Caco-2 (cell line): ENCODE measurements at regions not wholly inside any gene's neighbourhood (a gene's known extent, or its start where the extent isn't known, plus 50 kb on each side); places are given as distances from the start of the nearest gene placed in this dataset.

Experiments
- BruUV-seq: library from RNA; stranded (reverse); fragments of 400-500 nt; replicated peaks from 2 replicates; lab custom pipeline; 2021; lab: Mats Ljungman, UMichigan
- CTCF ChIA-PET: fragments of 300-600 bp; sonication (Branson Sonifier 250); formaldehyde crosslinking; loops from one replicate; lab custom pipeline; 2022; ENCODE audit warnings: antibody characterized with exemption; lab: Charles Lee
- POLR2A ChIA-PET: fragments of 300-600 bp; sonication (Branson Sonifier 250); formaldehyde crosslinking; loops from one replicate; lab custom pipeline; 2022; ENCODE audit warnings: antibody characterized with exemption; lab: Charles Lee
- DNase-seq, 2 experiments: peaks; one replicate each; pipeline versions ENCODE4 v3.0.0 to v3.0.0-alpha.2; 2020 to 2022
- H3K27me3 ChIP-seq: replicated peaks from 2 replicates; pipeline ENCODE4 v1.6.0; 2011; ENCODE audit warnings: low read length; ENCODE audit not compliant: control insufficient read depth, insufficient read depth
- H3K36me3 ChIP-seq: 2 replicates; pipeline ENCODE4 v1.5.1; 2011; ENCODE audit warnings: low read length; ENCODE audit not compliant: control insufficient read depth, insufficient read depth
- H3K4me1 ChIP-seq: fragments of 250-450 bp; sonication (Bioruptor Pico); 2 replicates; pipeline ENCODE4 v1.5.1; 2020; ENCODE audit warnings: mild to moderate bottlenecking
- H3K4me3 ChIP-seq: 2 replicates; pipeline ENCODE4 v1.5.1; 2011; ENCODE audit warnings: low read depth, mild to moderate bottlenecking, control low read depth, low read length
- H3K9me3 ChIP-seq: fragments of 250-450 bp; sonication (Bioruptor Pico); 2 replicates; pipeline ENCODE4 v1.5.1; 2020; ENCODE audit warnings: mild to moderate bottlenecking, moderate library complexity
- H3K27ac Mint-ChIP-seq: one replicate; pipeline ENCODE4 v1.8.0; 2022; ENCODE audit warnings: mixed read lengths; ENCODE audit not compliant: unreplicated experiment
- H3K27me3 Mint-ChIP-seq: one replicate; pipeline ENCODE4 v1.8.0; 2022; ENCODE audit warnings: mixed read lengths; ENCODE audit not compliant: insufficient read depth, unreplicated experiment
- H3K36me3 Mint-ChIP-seq: one replicate; pipeline ENCODE4 v1.8.0; 2022; ENCODE audit warnings: mild to moderate bottlenecking, mixed read lengths; ENCODE audit not compliant: insufficient read depth, unreplicated experiment
- H3K4me1 Mint-ChIP-seq: one replicate; pipeline ENCODE4 v1.8.0; 2022; ENCODE audit warnings: low read depth, mixed read lengths; ENCODE audit not compliant: unreplicated experiment
- H3K4me3 Mint-ChIP-seq: one replicate; pipeline ENCODE4 v1.8.0; 2022; ENCODE audit warnings: mild to moderate bottlenecking, moderate library complexity, mixed read lengths; ENCODE audit not compliant: unreplicated experiment
- H3K9me3 Mint-ChIP-seq: one replicate; pipeline ENCODE4 v1.8.0; 2022; ENCODE audit warnings: mixed read lengths; ENCODE audit not compliant: unreplicated experiment
- intact Hi-C: fragments of 100-400 bp; cut with micrococcal nuclease; formaldehyde crosslinking; loops from one replicate; pipeline ENCODE4 v1.10.0; 2022; ENCODE audit not compliant: unreplicated experiment
- TF ChIP-seq, protein P1 (sequence below), 2 experiments: fragments of 200-600 bp in 1 of 2; IDR thresholded peaks; 1 replicate in 1 of 2; 2 replicates in 1 of 2; pipeline versions ENCODE4 v1.5.1 to v1.8.0; 2011 to 2022; ENCODE audit warnings: antibody characterized with exemption in 1 of 2, control low read depth in 1 of 2, inconsistent platforms in 1 of 2, low read depth in 1 of 2, low read length in 1 of 2, mild to moderate bottlenecking in 1 of 2, moderate library complexity in 1 of 2; ENCODE audit not compliant: insufficient read depth in 1 of 2, severe bottlenecking in 1 of 2, unreplicated experiment in 1 of 2

- intact Hi-C loops: no loop called here
- H3K4me3 Mint-ChIP-seq: no peak overlapping the region
- TF ChIP-seq, protein P1, sequence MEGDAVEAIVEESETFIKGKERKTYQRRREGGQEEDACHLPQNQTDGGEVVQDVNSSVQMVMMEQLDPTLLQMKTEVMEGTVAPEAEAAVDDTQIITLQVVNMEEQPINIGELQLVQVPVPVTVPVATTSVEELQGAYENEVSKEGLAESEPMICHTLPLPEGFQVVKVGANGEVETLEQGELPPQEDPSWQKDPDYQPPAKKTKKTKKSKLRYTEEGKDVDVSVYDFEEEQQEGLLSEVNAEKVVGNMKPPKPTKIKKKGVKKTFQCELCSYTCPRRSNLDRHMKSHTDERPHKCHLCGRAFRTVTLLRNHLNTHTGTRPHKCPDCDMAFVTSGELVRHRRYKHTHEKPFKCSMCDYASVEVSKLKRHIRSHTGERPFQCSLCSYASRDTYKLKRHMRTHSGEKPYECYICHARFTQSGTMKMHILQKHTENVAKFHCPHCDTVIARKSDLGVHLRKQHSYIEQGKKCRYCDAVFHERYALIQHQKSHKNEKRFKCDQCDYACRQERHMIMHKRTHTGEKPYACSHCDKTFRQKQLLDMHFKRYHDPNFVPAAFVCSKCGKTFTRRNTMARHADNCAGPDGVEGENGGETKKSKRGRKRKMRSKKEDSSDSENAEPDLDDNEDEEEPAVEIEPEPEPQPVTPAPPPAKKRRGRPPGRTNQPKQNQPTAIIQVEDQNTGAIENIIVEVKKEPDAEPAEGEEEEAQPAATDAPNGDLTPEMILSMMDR (IDR thresholded peaks at IDR 0.05; ENCODE audit: insufficient read depth in 1 of 2, low read depth in 1 of 2, low read length in 1 of 2, severe bottlenecking in 1 of 2, unreplicated experiment in 1 of 2): no peak
- H3K9me3 ChIP-seq: no peaks in the 10 kb centered on the region
- no peaks in the 10 kb centered on the region for H3K36me3 Mint-ChIP-seq
- H3K27me3 ChIP-seq: no peaks in the 10 kb centered on the region
- H3K27me3 Mint-ChIP-seq: no peaks in the 10 kb centered on the region
- H3K36me3 ChIP-seq: no peaks in the 10 kb centered on the region
- POLR2A ChIA-PET: no interaction called here
- no peaks in the 10 kb centered on the region for H3K4me1 Mint-ChIP-seq
- H3K4me3 ChIP-seq: no peak overlapping the region
- peaks cover 21% of the 10 kb centered on the region for H3K9me3 Mint-ChIP-seq
- DNase-seq: no peak
- peaks cover 32% of the 10 kb centered on the region for H3K4me1 ChIP-seq
- no TSS peak for BruUV-seq
- CTCF ChIA-PET: no interaction called here
- no peak overlapping the region for H3K27ac Mint-ChIP-seq
Measured at GRCh38 chr21:35530766-35531165, 481.7 kb upstream of the RUNX1 start.

DNA sequence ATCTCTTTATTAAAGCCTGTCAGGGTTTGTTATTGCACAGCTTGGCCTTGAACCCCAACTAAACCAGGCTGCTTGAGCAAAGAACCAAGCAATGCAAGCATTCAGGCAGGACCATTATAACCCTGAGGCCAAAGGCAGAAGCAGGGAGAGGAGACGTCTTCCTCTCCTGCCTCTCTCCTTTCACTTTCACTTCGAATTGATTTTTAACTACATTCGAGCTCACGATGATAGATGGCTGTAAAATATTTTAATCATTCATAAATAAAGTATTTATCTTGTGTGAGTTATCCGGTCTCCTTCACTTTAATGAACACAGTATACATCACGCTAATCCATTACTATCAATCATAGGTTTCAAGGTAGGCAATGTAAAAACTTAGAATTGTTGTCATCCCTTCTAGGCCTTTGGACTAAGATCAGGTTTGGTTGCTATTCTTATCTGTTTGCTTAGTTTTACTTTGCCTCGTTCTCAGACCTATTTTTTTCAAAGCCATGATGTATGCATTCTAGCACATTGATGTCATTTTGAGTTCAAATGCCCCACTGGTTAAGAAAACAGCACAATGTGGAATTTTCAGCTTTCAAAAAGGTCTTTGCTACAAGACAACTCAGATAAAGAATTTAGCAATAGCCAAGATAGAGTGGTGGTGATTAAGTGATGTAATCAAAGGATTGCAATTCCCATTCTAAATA is 480.2 kb upstream of the RUNX1 start:
- H3K9me3 Mint-ChIP-seq: peaks cover 17% of the 10 kb centered on the region
- no peaks in the 10 kb centered on the region for H3K9me3 ChIP-seq
- no peaks in the 10 kb centered on the region for H3K36me3 Mint-ChIP-seq
- peaks cover 32% of the 10 kb centered on the region for H3K4me1 ChIP-seq
- TF ChIP-seq, protein P1 (IDR thresholded peaks at IDR 0.05; ENCODE audit: insufficient read depth in 1 of 2, low read depth in 1 of 2, low read length in 1 of 2, severe bottlenecking in 1 of 2, unreplicated experiment in 1 of 2): no peak
- no peaks in the 10 kb centered on the region for H3K27me3 ChIP-seq
- DNase-seq: peak in 1 of 2 experiments; percentile 34
- H3K27ac Mint-ChIP-seq: peak overlapping the region; percentile 48
- no peaks in the 10 kb centered on the region for H3K27me3 Mint-ChIP-seq
- BruUV-seq: no TSS peak
- ChIA-PET CTCF (no interaction called here), POLR2A (no interaction called here)
- H3K4me3 ChIP-seq: no peak overlapping the region
- no peaks in the 10 kb centered on the region for H3K36me3 ChIP-seq
- H3K4me1 Mint-ChIP-seq: no peaks in the 10 kb centered on the region
- intact Hi-C loops: loop anchor here (1.0 kb wide), 1 partner anchor 19 kb away; no protein-coding TSS in a partner anchor
- peak overlapping the region; percentile 50 for H3K4me3 Mint-ChIP-seq

DNA sequence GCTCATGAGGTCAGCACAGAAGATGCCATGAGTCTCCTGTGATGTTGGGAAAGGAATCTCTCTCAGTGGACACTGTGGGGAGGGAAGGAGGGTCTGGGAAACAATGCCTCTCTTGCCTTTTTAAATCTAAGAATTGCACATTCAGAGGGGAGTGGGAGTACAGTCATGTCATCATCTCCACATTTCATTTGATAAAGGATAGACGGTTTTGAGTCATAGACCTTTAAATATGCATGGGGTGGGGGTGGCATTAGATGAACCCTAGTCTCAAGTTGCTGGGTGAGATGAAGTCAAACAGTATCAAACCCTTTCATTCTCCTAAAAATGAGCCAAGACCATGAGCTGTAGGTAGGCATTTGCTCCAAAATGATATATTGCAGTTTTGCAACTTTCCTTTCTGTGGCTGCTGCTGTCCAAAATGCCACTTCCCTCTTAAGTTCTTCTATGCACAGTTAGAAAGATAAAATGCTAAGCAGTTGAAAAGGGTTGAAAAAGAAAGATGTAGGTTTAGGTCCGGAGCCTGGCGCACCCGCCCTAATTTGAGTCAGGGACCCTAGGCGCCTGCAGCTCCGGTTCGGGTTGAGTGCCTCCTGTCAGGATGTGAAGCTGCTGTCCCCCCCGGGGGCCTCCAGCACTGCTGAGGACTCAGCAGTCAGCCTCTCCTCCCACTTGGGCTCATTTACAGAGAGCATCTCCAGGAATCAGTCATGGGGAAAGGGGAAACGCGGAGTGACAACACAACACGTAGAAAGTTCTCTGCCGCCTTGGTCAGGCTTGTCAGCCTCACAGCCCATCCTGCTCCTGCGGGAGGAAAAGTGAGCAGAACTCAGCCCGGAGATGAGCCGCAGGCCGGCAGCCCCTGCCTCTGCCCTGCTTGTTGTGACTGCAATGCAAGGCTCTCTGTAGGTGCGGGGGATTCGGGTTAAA is 479.3 kb upstream of the RUNX1 start:
- Histone ChIP-seq H3K4me1 (peaks cover 32% of the 10 kb centered on the region), H3K27me3 (no peaks in the 10 kb centered on the region), H3K36me3 (no peaks in the 10 kb centered on the region), H3K4me3 (no peak overlapping the region), H3K9me3 (no peaks in the 10 kb centered on the region)
- Mint-ChIP-seq H3K27me3 (no peaks in the 10 kb centered on the region), H3K4me1 (no peaks in the 10 kb centered on the region), H3K4me3 (no peak overlapping the region), H3K27ac (peak overlapping the region; percentile 48), H3K36me3 (no peaks in the 10 kb centered on the region), H3K9me3 (peaks cover 9% of the 10 kb centered on the region)
- TF ChIP-seq, protein P1 (IDR thresholded peaks at IDR 0.05; ENCODE audit: insufficient read depth in 1 of 2, low read depth in 1 of 2, low read length in 1 of 2, severe bottlenecking in 1 of 2, unreplicated experiment in 1 of 2): no peak
- ChIA-PET CTCF (no interaction called here), POLR2A (no interaction called here)
- no TSS peak for BruUV-seq
- intact Hi-C loops: loop anchor here (1.0 kb wide), 1 partner anchor 20 kb away; no protein-coding TSS in a partner anchor
- no peak for DNase-seq
